Thyroid gland (tissue), 4 donors: ENCODE measurements at regions not wholly inside any gene's neighbourhood (a gene's known extent, or its start where the extent isn't known, plus 50 kb on each side); places are given as distances from the start of the nearest gene placed in this dataset.

Source experiments
- CTCF ChIP-seq, 6 experiments: fragments of 200-600 bp in 3 of 6; fragments of 450-650 bp in 3 of 6; sonication (generic) in 3 of 6; IDR thresholded peaks; one replicate each; pipeline ENCODE4 v1.5.1; 2016 to 2019; ENCODE audit warnings: antibody characterized with exemption in 6 of 6, mild to moderate bottlenecking in 2 of 6, inconsistent platforms in 1 of 6, moderate library complexity in 1 of 6
- POLR2A ChIP-seq, 2 donors: fragments of 450-650 bp; IDR thresholded peaks; one replicate each; pipeline ENCODE4 v1.6.1; 2017; ENCODE audit warnings: antibody characterized with exemption in 2 of 2, mild to moderate bottlenecking in 2 of 2, moderate library complexity in 1 of 2

- no peak for TF ChIP-seq CTCF (IDR thresholded peaks at IDR 0.05)
- no peak for TF ChIP-seq POLR2A (IDR thresholded peaks at IDR 0.05)
Observed at GRCh38 chr20:60430516-60431001, 472.3 kb downstream of the CDH26 start.
